ENCODE measurements at regions not wholly inside any gene's neighbourhood (a gene's known extent, or its start where the extent isn't known, plus 50 kb on each side); places are given as distances from the start of the nearest gene placed in this dataset.

GRCh38 chr3:187484547-187485295 is 116.5 kb downstream of the RTP4 start:
- TF ChIP-seq CTCF (IDR thresholded peaks at IDR 0.05) = no peak
- no peak for TF ChIP-seq POLR2A (IDR thresholded peaks at IDR 0.05)

Data from testis (tissue), 2 donors.